ENCODE measurements at regions not wholly inside any gene's neighbourhood (a gene's known extent, or its start where the extent isn't known, plus 50 kb on each side); places are given as distances from the start of the nearest gene placed in this dataset.
"Not testable (repeated sequence)": the region's sequence is repeated elsewhere in the genome, so short reads cannot be mapped to it uniquely, and the experiment has no call there.

GRCh38 chr15:29505535-29505934, 235.9 kb upstream of the NSMCE3 start:
- not testable (repeated sequence) for TF ChIP-seq CTCF, POLR2A (IDR thresholded peaks at IDR 0.05)

All from ovary (tissue), 3 donors.